ENCODE measurements at regions not wholly inside any gene's neighbourhood (a gene's known extent, or its start where the extent isn't known, plus 50 kb on each side); places are given as distances from the start of the nearest gene placed in this dataset.

DNA sequence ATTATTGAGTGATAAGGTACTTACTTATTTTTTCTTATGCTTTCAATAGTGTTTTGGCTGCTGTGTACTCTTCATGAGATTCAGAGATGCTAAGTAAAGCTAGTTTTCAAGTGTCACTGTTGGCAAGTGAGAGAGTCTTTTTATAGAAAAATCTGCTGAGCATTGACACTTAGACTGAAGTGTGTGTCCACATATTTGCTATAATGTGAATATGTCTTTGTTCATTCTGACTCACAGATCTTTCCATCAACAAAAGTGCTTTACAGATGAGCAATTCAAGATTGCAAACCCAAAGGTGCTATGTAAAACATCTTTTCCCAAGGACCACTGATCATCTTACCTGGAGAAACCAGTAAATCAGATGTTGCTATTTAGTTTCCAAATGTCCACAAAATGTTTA, 410.6 kb upstream of the FIGN start:
- H3K27ac ChIP-seq, result no peak overlapping the region
- no peak for DNase-seq (ENCODE audit: low spot score)
- POLR2A ChIA-PET (ENCODE audit: low non-redundant PET), result no interaction called here
- CTCF ChIA-PET, result interaction anchor here (0.5 kb wide), 1 partner anchor 404 kb away, joined by 3 read pairs; no protein-coding TSS in a partner anchor
- TF ChIP-seq CTCF (conservative IDR thresholded peaks at IDR 0.05; ENCODE audit: low read depth), result no peak

DNA sequence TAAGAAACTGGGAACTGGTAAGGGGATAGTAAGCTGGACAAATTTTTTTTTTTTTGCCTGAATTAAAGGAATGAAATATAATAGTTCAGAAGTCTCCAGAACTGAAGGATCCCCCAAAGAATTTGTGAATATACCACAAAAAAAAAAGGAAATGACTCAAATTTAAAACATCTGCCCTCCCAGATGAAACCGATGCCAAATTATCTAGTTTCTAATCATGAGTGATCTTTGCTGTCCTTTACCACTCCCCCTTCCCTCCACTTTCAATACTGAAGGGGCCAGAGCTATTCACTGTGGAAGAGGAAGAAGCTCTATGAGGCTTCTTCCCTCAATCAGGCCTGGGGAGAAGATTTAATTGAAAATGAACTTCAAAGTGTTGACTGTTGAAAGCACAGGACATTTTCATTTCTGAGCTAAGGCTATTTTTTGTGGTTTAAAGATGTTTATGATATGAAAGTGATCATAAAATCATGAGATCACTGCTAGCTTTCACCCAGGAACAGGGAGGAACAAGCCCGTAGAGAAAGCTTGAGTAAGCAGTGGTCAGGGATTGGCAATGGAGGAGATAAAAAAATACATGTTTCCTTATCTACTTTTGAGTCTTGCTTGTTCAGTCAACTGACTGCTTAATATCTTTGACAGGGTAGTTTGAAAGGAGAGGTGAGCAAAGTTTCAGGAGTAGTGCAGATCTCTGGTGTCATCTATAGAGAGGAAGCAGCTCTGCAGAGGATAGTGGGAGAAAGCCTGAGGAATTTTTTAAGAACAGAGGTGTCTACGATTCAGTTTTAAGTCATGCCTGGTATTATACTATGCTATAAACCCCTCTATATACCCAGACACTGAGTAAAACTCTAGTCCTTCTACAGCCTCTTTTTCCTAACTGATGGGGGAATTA, 409.5 kb upstream of the FIGN start:
- ChIA-PET CTCF (interaction anchor here (0.6 to 0.8 kb wide), 3 partner anchors 31 to 393 kb away, joined by 3 read pairs; no protein-coding TSS in a partner anchor), POLR2A (ENCODE audit: low non-redundant PET) (no interaction called here)
- TF ChIP-seq CTCF (conservative IDR thresholded peaks at IDR 0.05; ENCODE audit: low read depth), result no peak
- DNase-seq (ENCODE audit: low spot score), result no peak
- no peak overlapping the region for H3K27ac ChIP-seq

GRCh38 chr2:164143183-164143930, 407.5 kb upstream of the FIGN start:
- CTCF ChIA-PET, result interaction anchor here (0.6 kb wide), 1 partner anchor 838 kb away, joined by 3 read pairs; no protein-coding TSS in a partner anchor
- POLR2A ChIA-PET (ENCODE audit: low non-redundant PET), result no interaction called here
- no peak for DNase-seq (ENCODE audit: low spot score)
- no peak for TF ChIP-seq CTCF (conservative IDR thresholded peaks at IDR 0.05; ENCODE audit: low read depth)
- H3K27ac ChIP-seq, result no peak overlapping the region

- DNase-seq (ENCODE audit: low spot score), result no peak
Measured at GRCh38 chr2:164142755-164143154, 406.9 kb upstream of the FIGN start.

DNA sequence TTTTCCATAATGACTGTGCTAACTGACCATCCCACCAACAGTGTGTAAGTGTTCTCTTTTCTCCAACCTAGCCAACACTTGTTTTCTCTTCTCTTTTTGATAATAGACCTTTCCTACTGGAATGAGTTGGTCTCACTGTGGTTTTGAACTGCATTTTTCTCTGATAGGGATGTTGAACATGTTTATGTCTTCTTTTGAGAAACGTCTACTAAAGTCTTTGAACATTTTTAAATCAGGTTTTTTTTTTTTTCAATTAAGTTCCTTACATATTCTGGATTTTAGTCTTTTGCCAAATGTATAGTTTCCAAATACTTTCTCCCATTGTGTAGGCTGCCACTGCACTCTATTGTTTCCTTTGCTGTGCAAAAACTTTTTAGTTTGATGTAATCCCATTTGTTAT, 405.5 kb upstream of the FIGN start:
- H3K27ac ChIP-seq, result no peak overlapping the region
- TF ChIP-seq CTCF (conservative IDR thresholded peaks at IDR 0.05; ENCODE audit: low read depth), result no peak
- ChIA-PET POLR2A (ENCODE audit: low non-redundant PET) (no interaction called here), CTCF (no interaction called here)
- DNase-seq (ENCODE audit: low spot score), result no peak

More at GRCh38 chr2:164142755-164143154, 406.9 kb upstream of the FIGN start:
- CTCF ChIA-PET, result interaction anchor here (0.6 kb wide), 1 partner anchor 837 kb away, joined by 3 read pairs; no protein-coding TSS in a partner anchor
- TF ChIP-seq CTCF (conservative IDR thresholded peaks at IDR 0.05; ENCODE audit: low read depth), result no peak
- POLR2A ChIA-PET (ENCODE audit: low non-redundant PET), result no interaction called here
- no peak overlapping the region for H3K27ac ChIP-seq

DNA sequence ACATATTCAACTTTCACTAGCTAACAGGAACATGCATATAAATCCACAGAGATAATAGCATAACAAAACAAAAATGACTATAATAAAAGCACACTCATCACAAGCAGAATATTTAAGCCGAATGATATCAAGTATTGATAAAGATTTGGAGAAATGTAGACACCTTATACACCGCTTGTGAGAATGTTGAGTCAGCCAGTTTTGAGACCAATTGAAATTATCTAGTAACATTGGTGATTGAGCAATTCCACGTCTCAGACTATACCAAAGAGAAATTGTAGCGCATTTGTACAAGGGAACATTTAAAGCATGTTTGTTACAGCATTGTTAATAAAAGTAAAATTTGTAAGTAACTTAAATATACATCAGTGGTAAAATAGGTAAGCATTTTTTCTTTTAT, 402.9 kb upstream of the FIGN start:
- POLR2A ChIA-PET (ENCODE audit: low non-redundant PET), result no interaction called here
- TF ChIP-seq CTCF (conservative IDR thresholded peaks at IDR 0.05; ENCODE audit: low read depth), result no peak
- no peak for DNase-seq (ENCODE audit: low spot score)
- no peak overlapping the region for H3K27ac ChIP-seq
- CTCF ChIA-PET, result no interaction called here

Data from RWPE1 (cell line).